ENCODE measurements at regions not wholly inside any gene's neighbourhood (a gene's known extent, or its start where the extent isn't known, plus 50 kb on each side); places are given as distances from the start of the nearest gene placed in this dataset.

GRCh38 chr9:30524311-30524710 lies 1860.1 kb upstream of the ACO1 start (continued):
- TF ChIP-seq E4F1 (CRISPR knock-in tag; IDR thresholded peaks at IDR 0.05; ENCODE audit: borderline replicate concordance): no peak

GRCh38 chr9:30534455-30534854 lies 1850.0 kb upstream of the ACO1 start:
- no peaks in the 10 kb centered on the region for H3K9me1 ChIP-seq (ENCODE audit: control insufficient read depth, insufficient read depth, low read length)
- no peak for DNase-seq (ENCODE audit: extremely low read depth in 1 of 4, low spot score in 3 of 4)
- no peak for ATAC-seq
- in situ Hi-C loops (cut with MboI) (no loop called here), intact Hi-C loops (cut with micrococcal nuclease) (no loop called here)
- H2AFZ ChIP-seq (ENCODE audit: low read depth, low read length): no peak overlapping the region
- FAIRE-seq: no peak
- ChIA-PET CTCF (ENCODE audit: low intra/inter-chr PET ratio) (no interaction called here), POLR2A (no interaction called here)
- no peaks in the 10 kb centered on the region for H4K20me1 ChIP-seq (replicated peaks; ENCODE audit: control insufficient read depth, insufficient read depth, low read length)
- no peaks in the 10 kb centered on the region for H3K79me2 ChIP-seq (ENCODE audit: control insufficient read depth, insufficient read depth, low read length)
- WGBS (ENCODE audit: insufficient coverage, low coverage, missing lambda C conversion rate): no CpG with 5 or more reads among the region's 3 CpGs
- no peak overlapping the region for H3K9ac ChIP-seq (ENCODE audit: insufficient read depth in 1 of 2, low read depth in 2 of 2, low read length in 2 of 2)
- H3K27me3 ChIP-seq (ENCODE audit: control insufficient read depth in 2 of 2, insufficient read depth in 2 of 2, low read length in 2 of 2): no peaks in the 10 kb centered on the region
- no peaks in the 10 kb centered on the region for H3K9me3 ChIP-seq (replicated peaks; ENCODE audit: control insufficient read depth, insufficient read depth, low read depth, low read length)
- no TSS peak for BruUV-seq (replicated peaks)
- no peak overlapping the region for H3K4me2 ChIP-seq (ENCODE audit: insufficient read depth, low read length)
- TF ChIP-seq ZFP36 (IDR thresholded peaks at IDR 0.05; ENCODE audit: low read depth, low read length, partially characterized antibody) (no peak), SP1 (CRISPR knock-in tag; IDR thresholded peaks at IDR 0.05) (no peak), NFE2 (IDR thresholded peaks at IDR 0.05; ENCODE audit: low read depth) (no peak), TBL1XR1 (IDR thresholded peaks at IDR 0.05; ENCODE audit: low read length in 2 of 2) (no peak), ZSCAN32 (CRISPR knock-in tag; IDR thresholded peaks at IDR 0.05) (no peak), GTF2F1 (IDR thresholded peaks at IDR 0.05; ENCODE audit: low read depth, low read length) (no peak), TRIM28 (IDR thresholded peaks at IDR 0.05) (no peak), KDM4B (IDR thresholded peaks at IDR 0.05; ENCODE audit: borderline replicate concordance in 2 of 2, low read depth in 1 of 2) (no peak), SMAD2 (IDR thresholded peaks at IDR 0.05; ENCODE audit: low read depth, low read length) (no peak), MCM3 (IDR thresholded peaks at IDR 0.05) (no peak), IFI16 (CRISPR knock-in tag; IDR thresholded peaks at IDR 0.05) (no peak), FUS (optimal IDR thresholded peaks at IDR 0.05; ENCODE audit: low read depth, low read length) (no peak), E2F3 (CRISPR knock-in tag; IDR thresholded peaks at IDR 0.05) (no peak), PCBP2 (IDR thresholded peaks at IDR 0.05; ENCODE audit: low read depth, low read length, poor library complexity, severe bottlenecking) (no peak), JUN (IDR thresholded peaks at IDR 0.05; ENCODE audit: borderline replicate concordance, low read depth, low read length) (no peak), JUN (CRISPR knock-in tag; IDR thresholded peaks at IDR 0.05; ENCODE audit: borderline replicate concordance) (no peak)
- no peak overlapping the region for H3K4me3 ChIP-seq
- H3K27ac ChIP-seq (ENCODE audit: extremely low read depth, low read depth, low read length): no peak overlapping the region
- H3K4me1 ChIP-seq (replicated peaks in 1 of 2; ENCODE audit: control insufficient read depth in 2 of 2, insufficient read depth in 2 of 2, low read length in 2 of 2): no peaks in the 10 kb centered on the region
- H3K36me3 ChIP-seq (ENCODE audit: control insufficient read depth, insufficient read depth, low read length): no peaks in the 10 kb centered on the region

Data from K562 (cell line).